ENCODE measurements at regions not wholly inside any gene's neighbourhood (a gene's known extent, or its start where the extent isn't known, plus 50 kb on each side); places are given as distances from the start of the nearest gene placed in this dataset.

DNA sequence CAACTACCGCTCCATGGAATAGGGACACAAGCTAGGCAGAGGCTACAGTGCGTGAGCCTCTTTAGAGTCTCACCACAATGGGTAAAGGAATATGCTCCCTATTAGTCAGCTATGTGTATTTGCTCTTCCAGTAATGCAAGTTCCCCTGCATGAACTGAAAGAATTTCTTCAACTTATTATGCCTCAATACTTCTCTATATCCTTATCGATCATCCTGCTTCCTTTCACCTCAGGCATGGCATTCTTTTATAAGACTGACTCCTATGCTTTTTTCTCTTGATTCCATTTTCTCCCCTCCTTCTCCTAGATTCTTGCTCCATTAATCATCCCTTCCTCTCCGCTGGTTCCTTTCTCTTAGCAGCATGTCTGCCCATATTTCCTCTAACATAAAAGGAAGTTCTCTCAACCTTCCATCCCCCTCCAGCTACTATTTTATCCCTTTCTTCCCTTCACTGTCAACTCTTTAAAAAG is 94.5 kb upstream of the CPM start:
- TF ChIP-seq EP300 (conservative IDR thresholded peaks at IDR 0.05; ENCODE audit: poor library complexity, severe bottlenecking) (no peak), SMC3 (conservative IDR thresholded peaks at IDR 0.05; ENCODE audit: poor library complexity) (no peak)
- TF ChIP-seq, protein P1, sequence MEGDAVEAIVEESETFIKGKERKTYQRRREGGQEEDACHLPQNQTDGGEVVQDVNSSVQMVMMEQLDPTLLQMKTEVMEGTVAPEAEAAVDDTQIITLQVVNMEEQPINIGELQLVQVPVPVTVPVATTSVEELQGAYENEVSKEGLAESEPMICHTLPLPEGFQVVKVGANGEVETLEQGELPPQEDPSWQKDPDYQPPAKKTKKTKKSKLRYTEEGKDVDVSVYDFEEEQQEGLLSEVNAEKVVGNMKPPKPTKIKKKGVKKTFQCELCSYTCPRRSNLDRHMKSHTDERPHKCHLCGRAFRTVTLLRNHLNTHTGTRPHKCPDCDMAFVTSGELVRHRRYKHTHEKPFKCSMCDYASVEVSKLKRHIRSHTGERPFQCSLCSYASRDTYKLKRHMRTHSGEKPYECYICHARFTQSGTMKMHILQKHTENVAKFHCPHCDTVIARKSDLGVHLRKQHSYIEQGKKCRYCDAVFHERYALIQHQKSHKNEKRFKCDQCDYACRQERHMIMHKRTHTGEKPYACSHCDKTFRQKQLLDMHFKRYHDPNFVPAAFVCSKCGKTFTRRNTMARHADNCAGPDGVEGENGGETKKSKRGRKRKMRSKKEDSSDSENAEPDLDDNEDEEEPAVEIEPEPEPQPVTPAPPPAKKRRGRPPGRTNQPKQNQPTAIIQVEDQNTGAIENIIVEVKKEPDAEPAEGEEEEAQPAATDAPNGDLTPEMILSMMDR (IDR thresholded peaks at IDR 0.05; ENCODE audit: poor library complexity, severe bottlenecking): no peak

Measured in neural cell (in vitro differentiated cells).